Endothelial cell of hepatic sinusoid (primary cell): ENCODE measurements at regions not wholly inside any gene's neighbourhood (a gene's known extent, or its start where the extent isn't known, plus 50 kb on each side); places are given as distances from the start of the nearest gene placed in this dataset.

ENCODE experiments used
- in situ Hi-C: cut with HindIII; loops from 2 replicates; pipeline ENCODE4 v1.10.0; 2017; ENCODE audit warnings: low sequenced_read_pairs

GRCh38 chr9:115362101-115362500, 244.1 kb upstream of the TNC start:
- in situ Hi-C loops: no loop called here

- in situ Hi-C loops: no loop called here
These were observed 244.7 kb upstream of the TNC start for GRCh38 chr9:115362640-115363039.

- in situ Hi-C loops: no loop called here
These were observed 247.0 kb upstream of the TNC start for GRCh38 chr9:115364991-115365390.

- in situ Hi-C loops: no loop called here
These were observed 249.4 kb upstream of the TNC start for GRCh38 chr9:115367321-115367720.

GRCh38 chr9:115367780-115368525, 250.0 kb upstream of the TNC start:
- in situ Hi-C loops: no loop called here

DNA sequence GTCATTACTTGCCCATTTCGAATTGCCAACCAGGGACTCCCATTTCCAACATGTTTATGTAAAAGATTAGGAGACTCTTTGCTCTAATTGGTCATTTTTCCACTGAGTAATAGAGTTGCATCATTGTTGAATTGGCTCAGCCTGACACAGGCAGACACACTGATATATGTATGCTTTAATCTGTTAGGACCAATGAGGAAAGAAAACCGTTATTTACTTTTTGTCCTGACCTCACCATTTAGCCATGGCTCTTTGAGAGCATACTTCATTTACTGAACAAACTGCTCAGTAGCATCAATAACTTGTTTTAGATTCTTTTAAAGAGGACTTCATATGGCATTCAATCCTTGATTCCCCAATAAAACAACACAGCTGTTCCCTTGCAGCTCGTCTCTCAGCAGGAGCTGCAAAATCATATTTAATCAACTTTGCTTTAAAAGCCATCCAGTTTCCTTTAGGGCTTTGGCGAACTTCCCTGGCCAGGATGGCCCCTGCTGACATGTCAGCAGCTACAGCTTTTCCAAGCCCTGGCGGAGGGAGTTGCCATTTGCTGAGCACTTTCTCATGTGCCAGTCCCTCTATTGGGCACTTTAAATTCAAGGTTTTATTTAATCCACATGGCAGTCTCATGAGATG, 251.5 kb upstream of the TNC start:
- in situ Hi-C loops: no loop called here

DNA sequence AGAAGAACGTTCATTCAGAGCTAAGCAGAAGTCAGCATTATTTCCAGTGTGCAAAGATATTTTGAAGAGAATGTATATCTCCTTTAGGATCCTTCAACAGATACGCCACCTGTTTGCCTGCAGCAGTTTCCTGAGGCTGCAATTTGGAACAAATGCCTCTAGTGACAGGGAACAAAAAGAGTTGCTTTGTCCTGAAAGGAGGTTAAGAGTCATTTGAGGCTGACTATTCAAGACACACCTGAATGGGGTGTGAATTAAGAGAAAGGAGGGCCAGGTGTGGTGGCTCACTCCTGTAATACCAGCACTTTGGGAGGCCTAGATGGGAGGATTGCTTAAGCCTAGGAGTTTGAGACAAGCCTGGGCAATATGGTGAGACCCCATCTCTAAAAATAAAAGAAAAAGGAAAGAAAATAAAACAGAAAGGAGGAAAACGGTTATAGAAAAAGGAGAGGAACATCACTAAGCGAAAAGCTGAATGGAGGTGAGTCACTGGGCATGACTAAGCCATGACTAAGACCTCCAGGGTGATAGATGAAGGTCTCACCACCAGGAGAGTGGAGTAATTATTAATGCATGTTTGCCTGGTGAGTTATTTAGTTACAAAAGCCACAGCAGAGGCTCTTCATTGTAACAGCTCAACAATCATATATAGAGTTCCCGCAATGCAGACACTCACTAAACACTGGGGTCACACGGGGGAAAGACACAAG, 255.2 kb upstream of the TNC start:
- in situ Hi-C loops: no loop called here

DNA sequence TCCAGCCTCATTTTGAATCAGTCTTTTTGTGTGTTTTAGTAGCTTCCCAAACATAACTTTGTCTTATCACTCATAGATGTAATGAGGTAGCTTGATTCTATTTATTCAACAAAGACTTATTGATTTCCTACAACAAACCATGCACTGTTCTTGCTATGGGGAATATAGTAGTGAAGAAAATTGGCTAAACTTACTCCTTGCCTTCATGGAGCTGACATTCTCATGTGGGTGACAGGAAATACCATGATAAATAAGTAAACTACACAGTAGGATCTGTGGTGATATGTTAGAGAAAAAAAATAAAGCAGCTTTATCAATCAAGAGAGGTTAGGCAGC, 255.7 kb upstream of the TNC start:
- in situ Hi-C loops: no loop called here

DNA sequence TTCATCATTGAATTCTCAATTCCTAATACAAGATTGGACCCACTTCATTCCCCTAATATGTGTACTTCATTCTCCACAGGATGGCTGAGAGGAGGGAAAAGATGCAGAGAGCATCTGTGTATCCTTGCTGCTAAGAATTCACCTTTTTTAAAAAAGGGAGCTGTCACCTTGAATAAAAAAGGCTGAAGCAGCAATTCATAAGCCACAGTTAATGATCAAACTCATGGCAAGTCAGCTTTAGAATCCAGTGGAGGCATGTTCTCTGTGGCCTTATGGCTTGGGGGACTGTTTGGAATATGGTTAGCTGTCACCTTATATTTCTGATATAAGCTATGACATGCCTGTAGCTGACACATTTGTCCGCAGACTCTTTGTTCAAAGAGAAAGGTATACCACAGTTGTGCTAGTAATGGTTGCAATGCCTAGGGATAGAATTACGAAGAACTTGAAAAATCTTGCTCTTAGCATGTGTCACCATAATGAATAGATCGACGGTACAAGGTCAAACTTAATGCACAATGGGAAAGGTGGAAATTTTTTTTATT, 256.8 kb upstream of the TNC start:
- in situ Hi-C loops: no loop called here

DNA sequence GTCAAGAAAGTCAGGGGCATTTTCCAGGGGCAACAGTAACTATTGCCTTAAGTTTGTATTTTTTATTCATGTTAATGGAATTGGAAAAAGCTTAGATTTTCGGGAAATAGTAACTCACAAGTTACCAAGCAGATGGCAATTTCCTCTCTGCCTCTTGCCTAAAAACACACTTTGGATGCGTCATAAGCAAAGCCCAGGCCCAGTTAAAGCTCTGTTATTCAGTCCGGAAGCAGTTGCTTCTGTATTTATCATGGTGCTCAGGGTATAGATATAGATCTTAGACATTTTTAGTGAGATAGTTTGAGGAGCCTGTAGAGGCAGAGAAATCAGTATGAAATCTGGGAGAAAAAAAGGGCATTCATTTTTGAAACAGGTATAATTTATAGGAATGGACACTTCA, 260.3 kb upstream of the TNC start:
- in situ Hi-C loops: no loop called here

GRCh38 chr9:115378758-115379157, 260.8 kb upstream of the TNC start:
- in situ Hi-C loops: no loop called here

DNA sequence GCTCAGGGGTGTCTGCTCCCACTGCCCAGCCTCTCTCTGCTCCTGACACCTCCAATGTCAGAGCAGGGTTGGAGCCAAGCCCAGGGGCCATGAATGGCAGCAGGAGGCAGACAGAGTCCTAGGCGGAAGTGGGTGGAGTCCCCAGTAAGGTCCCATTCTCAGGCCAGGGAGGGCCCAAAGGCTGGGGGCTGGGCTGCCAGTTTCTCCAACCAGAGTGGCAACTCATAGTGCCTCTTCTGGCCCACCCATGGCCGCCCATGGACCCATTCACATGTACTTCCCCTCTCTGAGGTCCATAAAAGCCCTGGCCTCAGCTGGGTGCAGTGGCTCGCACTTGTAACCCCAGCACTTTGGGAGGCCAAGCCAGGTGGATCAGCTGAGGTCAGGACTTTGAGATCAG, 261.8 kb upstream of the TNC start:
- in situ Hi-C loops: no loop called here

DNA sequence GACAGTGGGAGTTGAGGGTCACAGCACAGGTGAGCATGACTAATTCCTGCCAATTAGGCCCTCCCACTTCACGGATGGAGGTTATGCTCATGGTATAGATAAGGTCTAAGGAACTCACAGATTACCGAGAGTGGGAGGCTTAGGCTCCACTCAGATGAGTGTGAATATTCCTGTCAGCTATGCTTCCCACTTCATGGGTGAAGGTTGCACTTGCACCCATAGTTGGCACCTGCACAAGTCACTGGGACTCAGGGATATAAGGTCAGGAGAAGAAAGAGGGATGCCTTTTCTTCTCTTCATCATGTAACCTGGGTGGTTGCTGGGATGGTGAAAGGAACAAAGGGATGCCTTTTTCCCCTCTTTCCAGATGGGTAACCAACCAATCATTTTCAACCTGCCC, 264.9 kb upstream of the TNC start:
- in situ Hi-C loops: no loop called here

DNA sequence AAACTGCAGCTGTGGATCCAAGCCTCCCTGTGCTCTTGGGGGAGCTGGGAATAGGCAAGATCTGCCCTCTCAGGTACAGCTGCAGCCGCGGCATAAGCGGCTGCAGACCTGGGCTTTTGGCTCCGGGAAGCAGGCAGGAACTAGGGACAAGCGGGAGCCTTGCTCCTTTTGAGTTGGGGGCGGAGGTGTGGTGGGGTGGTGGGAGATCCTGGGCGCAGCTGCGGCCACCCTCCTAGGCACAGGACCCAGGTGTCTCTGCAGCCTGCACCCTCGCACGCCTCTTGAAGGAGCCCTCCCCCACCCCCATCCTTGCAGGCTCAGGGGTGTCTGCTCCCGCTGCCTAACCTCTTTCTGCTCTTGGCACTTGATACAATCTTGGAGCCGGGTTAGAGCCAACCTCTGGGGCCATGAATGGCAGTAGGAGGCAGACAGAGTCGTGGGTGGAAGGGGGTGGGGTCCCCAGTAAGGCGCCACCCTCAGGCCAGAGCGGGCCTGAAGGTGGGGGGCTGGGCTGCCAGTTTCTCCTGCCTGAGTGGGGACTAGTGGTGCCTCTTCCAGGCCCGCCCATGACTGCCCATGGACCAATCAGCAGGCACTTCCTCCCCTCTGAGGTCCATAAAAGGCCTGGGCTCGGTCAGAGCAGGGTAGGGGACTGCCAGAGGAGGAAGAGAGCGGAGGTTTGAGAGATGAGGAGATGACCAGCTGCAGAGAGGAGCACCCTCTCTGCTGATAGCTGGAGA, 267.6 kb upstream of the TNC start:
- in situ Hi-C loops: no loop called here

DNA sequence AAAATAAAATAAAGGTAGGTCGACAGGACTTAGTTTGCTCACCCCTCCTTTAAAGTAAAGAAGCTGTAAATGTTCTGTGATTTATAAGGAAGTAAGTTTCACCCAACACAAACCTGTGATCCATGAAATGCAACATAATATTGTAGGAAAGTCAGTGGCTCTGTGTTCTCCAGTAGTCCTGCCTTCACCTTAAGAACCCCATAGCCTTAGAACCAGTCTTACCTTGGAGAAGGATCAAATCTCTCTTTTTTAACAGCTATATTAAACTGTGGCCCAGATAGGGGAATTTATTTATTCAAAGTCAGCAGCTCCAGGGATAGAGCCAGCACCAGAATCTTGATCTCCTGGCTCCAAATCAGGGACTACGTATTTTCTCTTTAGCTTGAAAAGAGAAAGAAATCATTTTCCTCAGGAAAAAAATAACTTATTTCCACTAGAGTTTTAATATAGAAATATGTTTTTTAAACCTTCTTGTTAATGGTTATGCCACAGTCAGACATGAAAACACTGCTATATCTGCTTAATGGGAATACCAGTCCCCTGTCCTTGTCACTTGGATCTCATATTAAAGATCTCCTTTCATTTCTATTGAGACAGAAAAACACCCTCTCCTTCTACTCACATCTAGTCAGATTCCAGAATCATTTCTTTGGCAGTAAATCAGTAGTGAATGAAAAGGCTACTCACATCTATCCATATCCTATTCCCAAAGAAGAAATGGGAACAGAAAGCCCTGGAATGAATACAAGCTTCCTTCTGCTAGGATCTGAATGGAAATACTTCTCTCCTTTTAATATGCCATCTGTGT, 269.2 kb upstream of the TNC start:
- in situ Hi-C loops: no loop called here

GRCh38 chr9:115391168-115391825, 273.3 kb upstream of the TNC start:
- in situ Hi-C loops: loop anchor here (5.0 kb wide), 1 partner anchor 59 kb away; no protein-coding TSS in a partner anchor

DNA sequence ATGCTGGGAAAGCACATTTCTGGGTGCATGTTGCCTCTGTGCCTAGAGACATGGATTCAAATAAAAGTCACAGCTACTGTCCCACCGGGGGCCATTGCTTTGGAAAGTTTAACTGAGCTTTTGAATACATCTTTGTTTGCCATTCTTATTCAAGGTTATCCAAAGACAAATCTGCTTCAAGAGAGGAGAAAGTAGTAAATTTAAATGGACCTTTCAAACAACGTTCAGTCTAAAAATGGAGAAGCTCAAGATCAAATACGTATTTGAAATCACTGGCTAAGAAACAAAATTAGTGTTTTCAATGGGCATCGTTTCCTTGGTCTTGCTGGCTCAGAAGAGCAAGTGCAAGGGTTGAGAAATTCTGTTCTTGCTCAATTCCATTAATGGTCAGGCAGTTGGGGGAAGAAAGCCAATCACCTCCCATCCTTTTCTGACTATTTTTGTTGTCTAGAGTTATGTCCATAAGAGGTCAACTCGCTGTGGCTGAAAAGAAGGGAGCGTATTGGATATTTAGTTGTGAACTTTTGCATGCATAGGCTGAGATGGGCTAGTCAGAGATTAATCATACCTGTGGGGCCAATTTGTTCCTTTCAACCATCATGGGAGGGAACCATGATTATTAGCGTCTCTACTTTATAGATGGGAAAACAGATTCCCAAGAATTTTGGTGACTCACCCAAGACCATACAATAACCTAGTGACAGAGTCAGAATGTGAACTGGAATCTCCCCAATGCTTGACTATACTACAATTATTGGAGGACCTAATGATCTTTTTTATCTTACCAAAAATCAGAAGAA, 276.2 kb upstream of the TNC start:
- in situ Hi-C loops: loop anchor here (5.0 kb wide), 1 partner anchor 62 kb away; no protein-coding TSS in a partner anchor

GRCh38 chr9:115395511-115396021, 277.6 kb upstream of the TNC start:
- in situ Hi-C loops: no loop called here

DNA sequence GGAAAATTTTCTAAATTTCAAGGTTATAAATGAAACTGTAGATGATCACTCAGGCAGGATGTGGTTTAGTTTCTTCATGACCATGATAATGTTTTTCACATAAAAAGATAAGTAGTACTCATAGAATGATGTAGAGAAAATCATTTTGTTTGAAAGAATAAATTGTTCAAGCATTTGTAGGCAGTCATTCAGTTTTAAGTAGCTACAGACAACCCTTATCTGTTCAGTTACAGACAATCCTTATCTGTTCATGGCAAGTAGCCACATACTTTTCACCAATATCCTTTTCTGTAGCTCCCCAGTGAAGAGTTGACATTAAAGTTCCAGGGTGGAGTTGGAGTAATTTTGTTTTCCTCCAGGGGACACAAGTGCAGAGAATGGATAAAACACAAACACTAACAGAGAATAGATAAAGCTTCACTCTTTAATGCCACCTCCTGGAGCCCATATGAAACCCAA, 278.1 kb upstream of the TNC start:
- in situ Hi-C loops: no loop called here
